K562 (cell line): ENCODE measurements at regions not wholly inside any gene's neighbourhood (a gene's known extent, or its start where the extent isn't known, plus 50 kb on each side); places are given as distances from the start of the nearest gene placed in this dataset.

Source experiments
- BCL6 ChIP-seq: fragments of 250-450 bp; sonication (Bioruptor Pico); IDR thresholded peaks from 2 replicates; pipeline ENCODE4 v1.4.0; 2020
- GATAD2B ChIP-seq: fragments of 450-650 bp; IDR thresholded peaks from 2 replicates; pipeline ENCODE4 v1.6.1; 2017; ENCODE audit warnings: mild to moderate bottlenecking, borderline replicate concordance
- HDAC6 ChIP-seq: IDR thresholded peaks from 2 replicates; pipeline ENCODE4 v1.6.1; 2012; ENCODE audit warnings: low read depth, mild to moderate bottlenecking, control low read depth, inconsistent platforms, low read length, moderate library complexity
- HMG20A ChIP-seq: fragments of 450-650 bp; formaldehyde crosslinking; conservative IDR thresholded peaks from 2 replicates; pipeline ENCODE4 v1.4.0; 2020; ENCODE audit warnings: mild to moderate bottlenecking, mixed read lengths
- SMARCB1 ChIP-seq: IDR thresholded peaks from 2 replicates; pipeline ENCODE4 v1.6.1; 2011; ENCODE audit warnings: improper control_type of control experiment, low read depth; ENCODE audit not compliant: insufficient read length
- STAG1 ChIP-seq: sonication (generic); formaldehyde crosslinking; IDR thresholded peaks from 2 replicates; pipeline ENCODE4 v1.5.0; 2020; ENCODE audit warnings: missing genetic modification reagents, borderline replicate concordance
- ZBED1 ChIP-seq: IDR thresholded peaks from 2 replicates; pipeline ENCODE4 v1.6.1; 2014
- ZNF561 ChIP-seq: fragments of 450-650 bp; formaldehyde crosslinking; conservative IDR thresholded peaks from 2 replicates; pipeline ENCODE4 v1.4.0; 2020; ENCODE audit warnings: mild to moderate bottlenecking, moderate library complexity
- ZNF778 ChIP-seq: fragments of 450-650 bp; formaldehyde crosslinking; IDR thresholded peaks from 2 replicates; pipeline ENCODE4 v1.4.0; 2020; ENCODE audit warnings: mild to moderate bottlenecking, moderate library complexity
- TF ChIP-seq, protein P1 (sequence below): fragments of 250-450 bp; sonication (Bioruptor Pico); IDR thresholded peaks from 2 replicates; pipeline ENCODE4 v1.5.0; 2021
- TF ChIP-seq, protein P2 (sequence below), 2 experiments: fragments of 450-650 bp; IDR thresholded peaks; 2 replicates each; pipeline ENCODE4 v1.6.1; 2018; ENCODE audit warnings: mild to moderate bottlenecking in 2 of 2, low read depth in 1 of 2; ENCODE audit not compliant: partially characterized antibody in 2 of 2

GRCh38 chr3:144041960-144042556, 70.4 kb downstream of the DIPK2A start (continued):
- TF ChIP-seq GATAD2B (no peak), ZNF561 (CRISPR knock-in tag) (no peak), ZBED1 (no peak), BCL6 (CRISPR knock-in tag) (no peak), HMG20A (no peak), HDAC6 (no peak), SMARCB1 (no peak), STAG1 (no peak), ZNF778 (CRISPR knock-in tag) (no peak)
- TF ChIP-seq, protein P1, sequence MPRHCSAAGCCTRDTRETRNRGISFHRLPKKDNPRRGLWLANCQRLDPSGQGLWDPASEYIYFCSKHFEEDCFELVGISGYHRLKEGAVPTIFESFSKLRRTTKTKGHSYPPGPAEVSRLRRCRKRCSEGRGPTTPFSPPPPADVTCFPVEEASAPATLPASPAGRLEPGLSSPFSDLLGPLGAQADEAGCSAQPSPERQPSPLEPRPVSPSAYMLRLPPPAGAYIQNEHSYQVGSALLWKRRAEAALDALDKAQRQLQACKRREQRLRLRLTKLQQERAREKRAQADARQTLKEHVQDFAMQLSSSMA (CRISPR knock-in tag), result no peak
- TF ChIP-seq, protein P2, sequence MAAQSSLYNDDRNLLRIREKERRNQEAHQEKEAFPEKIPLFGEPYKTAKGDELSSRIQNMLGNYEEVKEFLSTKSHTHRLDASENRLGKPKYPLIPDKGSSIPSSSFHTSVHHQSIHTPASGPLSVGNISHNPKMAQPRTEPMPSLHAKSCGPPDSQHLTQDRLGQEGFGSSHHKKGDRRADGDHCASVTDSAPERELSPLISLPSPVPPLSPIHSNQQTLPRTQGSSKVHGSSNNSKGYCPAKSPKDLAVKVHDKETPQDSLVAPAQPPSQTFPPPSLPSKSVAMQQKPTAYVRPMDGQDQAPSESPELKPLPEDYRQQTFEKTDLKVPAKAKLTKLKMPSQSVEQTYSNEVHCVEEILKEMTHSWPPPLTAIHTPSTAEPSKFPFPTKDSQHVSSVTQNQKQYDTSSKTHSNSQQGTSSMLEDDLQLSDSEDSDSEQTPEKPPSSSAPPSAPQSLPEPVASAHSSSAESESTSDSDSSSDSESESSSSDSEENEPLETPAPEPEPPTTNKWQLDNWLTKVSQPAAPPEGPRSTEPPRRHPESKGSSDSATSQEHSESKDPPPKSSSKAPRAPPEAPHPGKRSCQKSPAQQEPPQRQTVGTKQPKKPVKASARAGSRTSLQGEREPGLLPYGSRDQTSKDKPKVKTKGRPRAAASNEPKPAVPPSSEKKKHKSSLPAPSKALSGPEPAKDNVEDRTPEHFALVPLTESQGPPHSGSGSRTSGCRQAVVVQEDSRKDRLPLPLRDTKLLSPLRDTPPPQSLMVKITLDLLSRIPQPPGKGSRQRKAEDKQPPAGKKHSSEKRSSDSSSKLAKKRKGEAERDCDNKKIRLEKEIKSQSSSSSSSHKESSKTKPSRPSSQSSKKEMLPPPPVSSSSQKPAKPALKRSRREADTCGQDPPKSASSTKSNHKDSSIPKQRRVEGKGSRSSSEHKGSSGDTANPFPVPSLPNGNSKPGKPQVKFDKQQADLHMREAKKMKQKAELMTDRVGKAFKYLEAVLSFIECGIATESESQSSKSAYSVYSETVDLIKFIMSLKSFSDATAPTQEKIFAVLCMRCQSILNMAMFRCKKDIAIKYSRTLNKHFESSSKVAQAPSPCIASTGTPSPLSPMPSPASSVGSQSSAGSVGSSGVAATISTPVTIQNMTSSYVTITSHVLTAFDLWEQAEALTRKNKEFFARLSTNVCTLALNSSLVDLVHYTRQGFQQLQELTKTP (IDR thresholded peaks at IDR 0.05; ENCODE audit: low read depth in 1 of 2, partially characterized antibody in 2 of 2), result no peak
